ENCODE measurements at regions not wholly inside any gene's neighbourhood (a gene's known extent, or its start where the extent isn't known, plus 50 kb on each side); places are given as distances from the start of the nearest gene placed in this dataset.

- no peak for DNase-seq
- H3K9me3 ChIP-seq: no peaks in the 10 kb centered on the region
- TF ChIP-seq CTCF (IDR thresholded peaks at IDR 0.05): no peak
- no peaks in the 10 kb centered on the region for H3K36me3 ChIP-seq
- H3K4me3 ChIP-seq: no peak overlapping the region
- H3K27ac ChIP-seq: no peak overlapping the region
- intact Hi-C loops (cut with DNase I; ENCODE audit: low total_unique reads): no loop called here
- H3K27me3 ChIP-seq: no peaks in the 10 kb centered on the region
- H3K4me1 ChIP-seq: no peaks in the 10 kb centered on the region
These were observed 688.6 kb downstream of the TENT5A start for GRCh38 chr6:81063891-81064290.

GRCh38 chr6:81054036-81054435, 698.4 kb downstream of the TENT5A start:
- Histone ChIP-seq H3K27me3 (no peaks in the 10 kb centered on the region), H3K27ac (no peak overlapping the region), H3K4me1 (peaks cover 0 to 13% (median 0%) of the 10 kb centered on the region in 4 donors), H3K36me3 (no peaks in the 10 kb centered on the region), H3K9me3 (no peaks in the 10 kb centered on the region), H3K4me3 (no peak overlapping the region)
- TF ChIP-seq CTCF (IDR thresholded peaks at IDR 0.05): no peak
- intact Hi-C loops (cut with DNase I; ENCODE audit: low total_unique reads): no loop called here
- DNase-seq: no peak

- Histone ChIP-seq H3K9me3 (no peaks in the 10 kb centered on the region), H3K27me3 (no peaks in the 10 kb centered on the region), H3K4me1 (peaks cover 0 to 13% (median 0%) of the 10 kb centered on the region in 4 donors), H3K4me3 (no peak overlapping the region), H3K27ac (no peak overlapping the region), H3K36me3 (no peaks in the 10 kb centered on the region)
- TF ChIP-seq CTCF (IDR thresholded peaks at IDR 0.05): no peak
- no peak for DNase-seq
- intact Hi-C loops (cut with DNase I; ENCODE audit: low total_unique reads): no loop called here
These were observed 700.5 kb downstream of the TENT5A start for GRCh38 chr6:81051952-81052351.

- no peak for DNase-seq
- H3K4me1 ChIP-seq: peaks cover 0 to 12% (median 0%) of the 10 kb centered on the region in 4 donors
- TF ChIP-seq CTCF (IDR thresholded peaks at IDR 0.05): no peak
- intact Hi-C loops (cut with DNase I; ENCODE audit: low total_unique reads): no loop called here
- no peaks in the 10 kb centered on the region for H3K9me3 ChIP-seq
- H3K4me3 ChIP-seq: no peak overlapping the region
- H3K27me3 ChIP-seq: no peaks in the 10 kb centered on the region
- H3K36me3 ChIP-seq: no peaks in the 10 kb centered on the region
- no peak overlapping the region for H3K27ac ChIP-seq
These were observed 702.9 kb downstream of the TENT5A start for GRCh38 chr6:81049425-81050042.

GRCh38 chr6:81031416-81031815, 721.1 kb downstream of the TENT5A start:
- no peaks in the 10 kb centered on the region for H3K36me3 ChIP-seq
- peaks cover 0 to 9% (median 0%) of the 10 kb centered on the region in 4 donors for H3K4me1 ChIP-seq
- no peaks in the 10 kb centered on the region for H3K27me3 ChIP-seq
- intact Hi-C loops (cut with DNase I; ENCODE audit: low total_unique reads): no loop called here
- no peaks in the 10 kb centered on the region for H3K9me3 ChIP-seq
- no peak overlapping the region for H3K27ac ChIP-seq
- DNase-seq: no peak
- TF ChIP-seq CTCF (IDR thresholded peaks at IDR 0.05): no peak
- no peak overlapping the region for H3K4me3 ChIP-seq
